Kidney (tissue), 13 donors: ENCODE measurements at regions not wholly inside any gene's neighbourhood (a gene's known extent, or its start where the extent isn't known, plus 50 kb on each side); places are given as distances from the start of the nearest gene placed in this dataset.

Experiments used
- DNase-seq, 5 donors: peaks; one replicate each; pipeline ENCODE4 v3.0.0-alpha.2; 2013 to 2020
- FAIRE-seq: peaks from 2 replicates; lab custom pipeline; 2012; peaks lifted over from hg19 to GRCh38; lab: Jason Lieb, UNC
- H3K27ac ChIP-seq, 2 donors: one replicate each; pipeline ENCODE4 v1.7.0; 2013; ENCODE audit warnings: low read depth in 2 of 2, low read length in 2 of 2, inconsistent platforms in 1 of 2
- H3K27me3 ChIP-seq: one replicate; pipeline ENCODE4 v1.7.1; 2013; ENCODE audit warnings: low read length, inconsistent platforms; ENCODE audit not compliant: control insufficient read depth, insufficient read depth
- H3K36me3 ChIP-seq, 3 donors: one replicate each; pipeline versions ENCODE4 v1.7.0 to v1.7.1; 2013; ENCODE audit warnings: low read length in 3 of 3, control low read depth in 1 of 3, inconsistent platforms in 1 of 3; ENCODE audit not compliant: insufficient read depth in 3 of 3, control insufficient read depth in 2 of 3
- H3K4me1 ChIP-seq, 3 donors: one replicate each; pipeline versions ENCODE4 v1.7.0 to v1.7.1; 2013; ENCODE audit warnings: low read length in 3 of 3, inconsistent platforms in 1 of 3, low read depth in 1 of 3; ENCODE audit not compliant: control insufficient read depth in 2 of 3, insufficient read depth in 2 of 3
- H3K4me3 ChIP-seq, 3 donors: one replicate each; pipeline versions ENCODE4 v1.7.0 to v1.8.1; 2013; ENCODE audit warnings: low read length in 3 of 3, control low read depth in 1 of 3, inconsistent platforms in 1 of 3
- H3K9ac ChIP-seq, 3 donors: one replicate each; pipeline versions ENCODE4 v1.7.0 to v1.7.1; 2013; ENCODE audit warnings: low read length in 3 of 3, control low read depth in 1 of 3, inconsistent platforms in 1 of 3
- H3K9me3 ChIP-seq, 3 donors: one replicate each; pipeline versions ENCODE4 v1.7.0 to v1.7.1; 2013; ENCODE audit warnings: low read length in 3 of 3, control low read depth in 1 of 3, inconsistent platforms in 1 of 3; ENCODE audit not compliant: control insufficient read depth in 2 of 3, insufficient read depth in 1 of 3
- intact Hi-C: fragments of 100-400 bp; cut with DNase I; formaldehyde crosslinking; loops from one replicate; pipeline ENCODE4 v1.11.1; 2022
- TF ChIP-seq, protein P1 (sequence below): IDR thresholded peaks from 3 replicates; pipeline ENCODE4 v1.5.1; 2012; ENCODE audit warnings: mild to moderate bottlenecking, moderate library complexity, borderline replicate concordance; ENCODE audit not compliant: insufficient read depth; ENCODE audit errors: extremely low read depth
- donor health status: control.
- donor health status: control.
- donor health status: control.
- donor health status: control.
- donor health status: control.
- donor health status: DM: yes; HTN: yes; CAD: no.
- donor health status: Normal renal cell carcinoma (clear cell type).

DNA sequence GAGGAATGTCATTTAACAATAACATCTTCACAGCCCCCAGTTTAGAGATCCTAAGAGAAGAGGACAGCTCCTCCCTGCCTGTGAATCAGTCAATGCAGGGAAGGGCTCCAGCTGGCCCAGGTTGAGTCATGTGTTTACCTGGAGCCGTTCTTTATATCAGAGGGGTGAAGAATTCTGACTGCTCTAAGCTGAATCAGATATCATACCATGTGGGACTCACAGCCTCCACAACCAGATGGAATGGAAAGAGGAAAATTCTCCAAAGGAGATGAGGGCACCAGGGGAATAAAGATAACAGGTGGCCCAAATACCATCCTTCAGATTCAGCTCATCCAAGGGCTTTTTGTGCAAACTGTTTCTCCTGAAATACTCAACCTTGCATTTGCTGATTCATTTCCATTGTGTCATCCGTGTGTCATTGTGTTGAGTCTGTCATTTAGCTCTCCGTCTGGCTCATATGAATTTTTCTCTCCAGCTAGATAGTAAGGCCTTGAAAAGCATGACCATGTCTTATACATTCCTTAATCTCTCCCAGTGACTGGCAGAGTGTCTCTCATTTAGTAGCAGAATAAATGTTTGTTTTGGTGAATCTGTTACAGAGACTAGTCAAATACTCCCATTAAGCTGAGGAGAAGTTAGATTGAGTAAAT lies 217.9 kb downstream of the RFC3 start:
- H3K27ac ChIP-seq: no peak overlapping the region
- no peak for FAIRE-seq
- H3K4me3 ChIP-seq: no peak overlapping the region
- intact Hi-C loops: no loop called here
- H3K4me1 ChIP-seq: no peaks in the 10 kb centered on the region
- TF ChIP-seq, protein P1, sequence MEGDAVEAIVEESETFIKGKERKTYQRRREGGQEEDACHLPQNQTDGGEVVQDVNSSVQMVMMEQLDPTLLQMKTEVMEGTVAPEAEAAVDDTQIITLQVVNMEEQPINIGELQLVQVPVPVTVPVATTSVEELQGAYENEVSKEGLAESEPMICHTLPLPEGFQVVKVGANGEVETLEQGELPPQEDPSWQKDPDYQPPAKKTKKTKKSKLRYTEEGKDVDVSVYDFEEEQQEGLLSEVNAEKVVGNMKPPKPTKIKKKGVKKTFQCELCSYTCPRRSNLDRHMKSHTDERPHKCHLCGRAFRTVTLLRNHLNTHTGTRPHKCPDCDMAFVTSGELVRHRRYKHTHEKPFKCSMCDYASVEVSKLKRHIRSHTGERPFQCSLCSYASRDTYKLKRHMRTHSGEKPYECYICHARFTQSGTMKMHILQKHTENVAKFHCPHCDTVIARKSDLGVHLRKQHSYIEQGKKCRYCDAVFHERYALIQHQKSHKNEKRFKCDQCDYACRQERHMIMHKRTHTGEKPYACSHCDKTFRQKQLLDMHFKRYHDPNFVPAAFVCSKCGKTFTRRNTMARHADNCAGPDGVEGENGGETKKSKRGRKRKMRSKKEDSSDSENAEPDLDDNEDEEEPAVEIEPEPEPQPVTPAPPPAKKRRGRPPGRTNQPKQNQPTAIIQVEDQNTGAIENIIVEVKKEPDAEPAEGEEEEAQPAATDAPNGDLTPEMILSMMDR: no peak
- H3K36me3 ChIP-seq: no peaks in the 10 kb centered on the region
- peaks cover 0 to 3% (median 0%) of the 10 kb centered on the region in 3 donors for H3K9me3 ChIP-seq
- no peak overlapping the region for H3K9ac ChIP-seq
- DNase-seq: no peak
- no peaks in the 10 kb centered on the region for H3K27me3 ChIP-seq

DNA sequence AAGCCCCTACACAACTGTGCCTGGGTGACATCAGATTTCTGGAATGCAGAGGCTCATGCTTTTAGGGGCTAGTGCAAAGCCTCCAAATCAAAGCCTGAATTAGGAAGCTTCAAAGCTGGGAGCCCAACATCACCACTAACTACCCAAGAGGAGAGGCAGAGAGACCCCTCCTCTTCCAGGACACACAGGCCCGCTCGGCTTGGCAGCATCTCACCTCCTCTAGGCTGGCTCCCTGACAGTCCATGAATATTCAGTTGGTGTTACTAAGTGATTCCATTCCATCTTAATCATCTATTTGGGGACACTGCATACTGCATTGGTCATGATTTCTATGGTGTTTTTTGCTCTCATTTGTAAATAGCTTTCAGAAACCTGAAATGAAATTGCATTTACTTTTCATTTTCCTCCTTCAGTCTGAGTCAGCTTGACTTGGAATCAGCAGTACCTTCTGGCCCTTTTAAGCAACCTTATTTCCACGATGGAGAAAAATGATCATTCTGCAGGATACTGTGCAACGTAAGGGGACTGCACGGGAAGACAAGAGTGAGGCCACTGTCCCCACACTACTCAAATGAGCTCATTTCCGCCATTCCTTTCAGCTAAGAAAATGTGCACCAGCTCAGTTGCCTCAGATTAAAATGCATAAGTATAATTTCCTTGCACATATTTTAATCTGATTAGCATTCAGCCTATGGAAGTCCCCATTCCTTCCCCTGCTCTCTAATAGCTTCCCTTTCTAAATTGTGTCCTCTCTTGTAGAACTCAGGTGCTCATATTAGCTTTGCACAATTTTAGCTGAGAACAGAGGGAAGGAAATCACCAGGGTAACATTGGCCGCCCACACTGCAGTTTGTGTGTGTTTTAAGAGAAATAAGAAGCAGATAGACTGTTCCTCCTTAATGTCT lies 219.9 kb downstream of the RFC3 start:
- no peak for FAIRE-seq
- H3K36me3 ChIP-seq: no peaks in the 10 kb centered on the region
- TF ChIP-seq, protein P1: no peak
- no peak overlapping the region for H3K4me3 ChIP-seq
- H3K4me1 ChIP-seq: no peaks in the 10 kb centered on the region
- no peak for DNase-seq
- intact Hi-C loops: no loop called here
- H3K27me3 ChIP-seq: no peaks in the 10 kb centered on the region
- H3K9me3 ChIP-seq: peaks cover 0 to 3% (median 0%) of the 10 kb centered on the region in 3 donors
- H3K27ac ChIP-seq: no peak overlapping the region
- no peak overlapping the region for H3K9ac ChIP-seq

- H3K9ac ChIP-seq: no peak overlapping the region
- no peak overlapping the region for H3K27ac ChIP-seq
Observed at GRCh38 chr13:34038541-34039068, 220.7 kb downstream of the RFC3 start.

More at GRCh38 chr13:34038541-34039068, 220.7 kb downstream of the RFC3 start:
- H3K27me3 ChIP-seq: no peaks in the 10 kb centered on the region
- DNase-seq (no peak), FAIRE-seq (no peak)
- no peak overlapping the region for H3K4me3 ChIP-seq
- peaks cover 0 to 3% (median 0%) of the 10 kb centered on the region in 3 donors for H3K9me3 ChIP-seq
- H3K4me1 ChIP-seq: no peaks in the 10 kb centered on the region
- no peaks in the 10 kb centered on the region for H3K36me3 ChIP-seq
- intact Hi-C loops: no loop called here
- TF ChIP-seq, protein P1: no peak
